Neural cell (in vitro differentiated cells): ENCODE measurements at regions not wholly inside any gene's neighbourhood (a gene's known extent, or its start where the extent isn't known, plus 50 kb on each side); places are given as distances from the start of the nearest gene placed in this dataset.

ENCODE experiments used
- EP300 ChIP-seq: fragments of 450-650 bp; conservative IDR thresholded peaks from 2 replicates; pipeline ENCODE4 v1.6.1; 2014; ENCODE audit warnings: antibody characterized with exemption, mild to moderate bottlenecking, moderate library complexity; ENCODE audit not compliant: poor library complexity, severe bottlenecking
- RAD21 ChIP-seq: fragments of 450-650 bp; conservative IDR thresholded peaks from 2 replicates; pipeline ENCODE4 v1.6.1; 2014; ENCODE audit warnings: antibody characterized with exemption, mild to moderate bottlenecking, moderate library complexity
- SMC3 ChIP-seq: fragments of 450-650 bp; conservative IDR thresholded peaks from 2 replicates; pipeline ENCODE4 v1.6.1; 2014; ENCODE audit warnings: antibody characterized with exemption, mild to moderate bottlenecking, moderate library complexity; ENCODE audit not compliant: poor library complexity
- TF ChIP-seq, protein P1 (sequence below): fragments of 450-650 bp; IDR thresholded peaks from 2 replicates; pipeline ENCODE4 v1.5.1; 2014; ENCODE audit warnings: antibody characterized with exemption, mild to moderate bottlenecking, moderate library complexity; ENCODE audit not compliant: poor library complexity, severe bottlenecking

DNA sequence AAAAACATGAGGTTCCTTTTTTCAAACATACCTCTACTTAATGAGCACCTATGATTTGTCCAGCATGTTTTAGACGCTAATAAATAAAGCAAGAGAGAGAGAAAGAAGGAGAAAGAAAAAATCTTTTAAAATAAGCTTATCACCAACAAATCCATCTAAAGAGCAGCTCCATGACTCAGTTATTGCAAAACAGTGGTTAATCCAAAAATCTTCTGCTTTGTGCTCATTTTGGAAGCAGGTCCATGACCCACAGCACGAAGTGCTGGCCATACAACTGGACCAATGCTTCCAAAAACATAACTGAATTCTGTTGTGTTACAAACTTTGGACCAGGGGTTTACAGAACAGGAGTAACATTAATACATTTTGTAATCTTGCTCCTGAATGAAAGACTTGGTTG, 696.6 kb downstream of the KCNA4 start:
- TF ChIP-seq, protein P1, sequence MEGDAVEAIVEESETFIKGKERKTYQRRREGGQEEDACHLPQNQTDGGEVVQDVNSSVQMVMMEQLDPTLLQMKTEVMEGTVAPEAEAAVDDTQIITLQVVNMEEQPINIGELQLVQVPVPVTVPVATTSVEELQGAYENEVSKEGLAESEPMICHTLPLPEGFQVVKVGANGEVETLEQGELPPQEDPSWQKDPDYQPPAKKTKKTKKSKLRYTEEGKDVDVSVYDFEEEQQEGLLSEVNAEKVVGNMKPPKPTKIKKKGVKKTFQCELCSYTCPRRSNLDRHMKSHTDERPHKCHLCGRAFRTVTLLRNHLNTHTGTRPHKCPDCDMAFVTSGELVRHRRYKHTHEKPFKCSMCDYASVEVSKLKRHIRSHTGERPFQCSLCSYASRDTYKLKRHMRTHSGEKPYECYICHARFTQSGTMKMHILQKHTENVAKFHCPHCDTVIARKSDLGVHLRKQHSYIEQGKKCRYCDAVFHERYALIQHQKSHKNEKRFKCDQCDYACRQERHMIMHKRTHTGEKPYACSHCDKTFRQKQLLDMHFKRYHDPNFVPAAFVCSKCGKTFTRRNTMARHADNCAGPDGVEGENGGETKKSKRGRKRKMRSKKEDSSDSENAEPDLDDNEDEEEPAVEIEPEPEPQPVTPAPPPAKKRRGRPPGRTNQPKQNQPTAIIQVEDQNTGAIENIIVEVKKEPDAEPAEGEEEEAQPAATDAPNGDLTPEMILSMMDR: no peak
- no peak for TF ChIP-seq RAD21
- TF ChIP-seq EP300: no peak
- no peak for TF ChIP-seq SMC3
